HG03354 (cell line): ENCODE measurements at regions not wholly inside any gene's neighbourhood (a gene's known extent, or its start where the extent isn't known, plus 50 kb on each side); places are given as distances from the start of the nearest gene placed in this dataset.
"Not testable (repeated sequence)": the region's sequence is repeated elsewhere in the genome, so short reads cannot be mapped to it uniquely, and the experiment has no call there.

Source experiments
- ATAC-seq: cut with Tn5 transposase; IDR thresholded peaks from one replicate; pipeline ENCODE4 v1.9.1; 2021; ENCODE audit warnings: mild to moderate bottlenecking; ENCODE audit not compliant: unreplicated experiment, poor library complexity, severe bottlenecking

GRCh38 chr2:194452504-194452903 lies 1204.5 kb upstream of the SLC39A10 start:
- no peak for ATAC-seq

- ATAC-seq, result no peak
Measured at GRCh38 chr2:194445226-194445625, 1211.8 kb upstream of the SLC39A10 start.

- no peak for ATAC-seq
Measured at GRCh38 chr2:194443926-194444325, 1213.1 kb upstream of the SLC39A10 start.

GRCh38 chr2:194424683-194425209 lies 1232.3 kb upstream of the SLC39A10 start:
- no peak for ATAC-seq

- ATAC-seq, result no peak
Measured at GRCh38 chr2:194411221-194411620, 1245.8 kb upstream of the SLC39A10 start.

- no peak for ATAC-seq
Measured at GRCh38 chr2:194395818-194396217, 1261.2 kb upstream of the SLC39A10 start.

- no peak for ATAC-seq
Measured at GRCh38 chr2:194385376-194385775, 1271.7 kb upstream of the SLC39A10 start.

- ATAC-seq, result no peak
Measured at GRCh38 chr2:194383401-194383800, 1273.6 kb upstream of the SLC39A10 start.

- no peak for ATAC-seq
Measured at GRCh38 chr2:194382221-194382620, 1274.8 kb upstream of the SLC39A10 start.

- peak; percentile 61 for ATAC-seq
Measured at GRCh38 chr2:194380011-194380410, 1277.0 kb upstream of the SLC39A10 start.

- ATAC-seq, result not testable (repeated sequence)
Measured at GRCh38 chr2:194367390-194367789, 1289.6 kb upstream of the SLC39A10 start.

GRCh38 chr2:194363878-194364277 lies 1293.1 kb upstream of the SLC39A10 start:
- ATAC-seq, result no peak

- no peak for ATAC-seq
Measured at GRCh38 chr2:194363295-194363694, 1293.7 kb upstream of the SLC39A10 start.

GRCh38 chr2:194352505-194352904 lies 1304.5 kb upstream of the SLC39A10 start:
- no peak for ATAC-seq

- no peak for ATAC-seq
Measured at GRCh38 chr2:194346193-194346592, 1310.8 kb upstream of the SLC39A10 start.

GRCh38 chr2:194345347-194345746 lies 1311.7 kb upstream of the SLC39A10 start:
- no peak for ATAC-seq

- ATAC-seq, result no peak
Measured at GRCh38 chr2:194343167-194343566, 1313.9 kb upstream of the SLC39A10 start.

GRCh38 chr2:194332799-194333490 lies 1324.1 kb upstream of the SLC39A10 start:
- no peak for ATAC-seq

GRCh38 chr2:194328456-194328855 lies 1328.6 kb upstream of the SLC39A10 start:
- no peak for ATAC-seq

GRCh38 chr2:194327196-194327888 lies 1329.7 kb upstream of the SLC39A10 start:
- no peak for ATAC-seq

- ATAC-seq, result no peak
Measured at GRCh38 chr2:194323740-194324139, 1333.3 kb upstream of the SLC39A10 start.
